NB4 (cell line): ENCODE measurements at regions not wholly inside any gene's neighbourhood (a gene's known extent, or its start where the extent isn't known, plus 50 kb on each side); places are given as distances from the start of the nearest gene placed in this dataset.

Experiments
- DNase-seq: peaks from one replicate; pipeline ENCODE4 v3.0.0; 2010; ENCODE audit warnings: low read depth
- H3K4me3 ChIP-seq: one replicate; pipeline ENCODE4 v1.5.1; 2011; ENCODE audit warnings: mild to moderate bottlenecking, low read depth, low read length, moderate library complexity
- MAX ChIP-seq: IDR thresholded peaks from 2 replicates; pipeline ENCODE4 v1.6.1; 2011; ENCODE audit warnings: low read depth, low read length
- MYC ChIP-seq: IDR thresholded peaks from 2 replicates; pipeline ENCODE4 v1.6.1; 2011; ENCODE audit warnings: low read depth, low read length
- POLR2A ChIP-seq: IDR thresholded peaks from 2 replicates; pipeline ENCODE4 v1.6.1; 2011; ENCODE audit warnings: mild to moderate bottlenecking; ENCODE audit not compliant: insufficient read length; ENCODE audit errors: extremely low read depth
- TF ChIP-seq, protein P1 (sequence below): IDR thresholded peaks from one replicate; pipeline ENCODE4 v1.5.1; 2012; ENCODE audit warnings: low read depth, low read length

DNA sequence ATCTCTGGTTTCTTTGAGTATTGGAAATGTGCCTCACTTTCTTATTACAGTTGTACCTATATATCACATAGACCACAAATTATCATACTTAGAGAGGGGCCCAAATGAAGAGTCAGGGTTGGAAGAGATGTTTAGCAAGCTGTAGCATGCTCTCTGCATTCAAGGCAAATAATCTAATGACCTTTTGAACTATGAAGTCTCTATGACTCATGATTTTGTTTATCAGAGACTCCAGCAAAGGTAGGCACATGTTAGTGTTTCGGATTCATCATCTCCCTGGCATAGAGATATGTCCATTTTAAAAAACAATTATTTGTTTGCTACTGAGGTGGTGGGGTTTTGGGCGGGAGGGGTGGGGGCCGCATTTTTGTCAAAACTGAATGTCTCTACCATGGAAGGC is 2000.1 kb downstream of the EFNA5 start:
- no peak for DNase-seq
- TF ChIP-seq POLR2A (no peak), MAX (no peak), MYC (no peak)
- TF ChIP-seq, protein P1, sequence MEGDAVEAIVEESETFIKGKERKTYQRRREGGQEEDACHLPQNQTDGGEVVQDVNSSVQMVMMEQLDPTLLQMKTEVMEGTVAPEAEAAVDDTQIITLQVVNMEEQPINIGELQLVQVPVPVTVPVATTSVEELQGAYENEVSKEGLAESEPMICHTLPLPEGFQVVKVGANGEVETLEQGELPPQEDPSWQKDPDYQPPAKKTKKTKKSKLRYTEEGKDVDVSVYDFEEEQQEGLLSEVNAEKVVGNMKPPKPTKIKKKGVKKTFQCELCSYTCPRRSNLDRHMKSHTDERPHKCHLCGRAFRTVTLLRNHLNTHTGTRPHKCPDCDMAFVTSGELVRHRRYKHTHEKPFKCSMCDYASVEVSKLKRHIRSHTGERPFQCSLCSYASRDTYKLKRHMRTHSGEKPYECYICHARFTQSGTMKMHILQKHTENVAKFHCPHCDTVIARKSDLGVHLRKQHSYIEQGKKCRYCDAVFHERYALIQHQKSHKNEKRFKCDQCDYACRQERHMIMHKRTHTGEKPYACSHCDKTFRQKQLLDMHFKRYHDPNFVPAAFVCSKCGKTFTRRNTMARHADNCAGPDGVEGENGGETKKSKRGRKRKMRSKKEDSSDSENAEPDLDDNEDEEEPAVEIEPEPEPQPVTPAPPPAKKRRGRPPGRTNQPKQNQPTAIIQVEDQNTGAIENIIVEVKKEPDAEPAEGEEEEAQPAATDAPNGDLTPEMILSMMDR = no peak
- H3K4me3 ChIP-seq = no peak overlapping the region

DNA sequence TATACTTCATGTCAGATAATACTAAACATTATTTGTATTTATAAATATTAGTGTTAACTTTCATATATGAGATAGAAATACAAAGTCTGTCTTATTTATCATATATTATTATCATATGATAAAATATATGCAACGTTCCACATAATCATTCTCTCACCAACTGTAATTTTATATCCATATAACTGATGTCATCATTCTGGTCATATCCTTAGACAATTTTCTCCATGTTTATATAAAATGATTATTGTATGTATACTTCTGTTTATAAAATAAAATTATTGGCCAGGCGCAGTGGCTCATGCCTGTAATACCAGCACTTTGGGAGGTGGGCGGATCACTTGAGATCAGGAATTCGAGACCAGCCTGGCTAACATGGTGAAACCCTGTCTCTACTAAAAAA is 2007.1 kb downstream of the EFNA5 start:
- H3K4me3 ChIP-seq = no peak overlapping the region
- TF ChIP-seq MAX = no peak
- DNase-seq = no peak

- DNase-seq = no peak
- no peak overlapping the region for H3K4me3 ChIP-seq
These were observed 2011.3 kb downstream of the EFNA5 start for GRCh38 chr5:105659396-105659795.

GRCh38 chr5:105640328-105640727 is 2030.4 kb downstream of the EFNA5 start:
- no peak for DNase-seq
- no peak for TF ChIP-seq MAX
- TF ChIP-seq, protein P1 = no peak
- no peak for TF ChIP-seq POLR2A
- no peak for TF ChIP-seq MYC
- no peak overlapping the region for H3K4me3 ChIP-seq

More at GRCh38 chr5:105659396-105659795, 2011.3 kb downstream of the EFNA5 start:
- TF ChIP-seq MAX = no peak
- TF ChIP-seq, protein P1 = no peak
- TF ChIP-seq POLR2A = no peak
- no peak for TF ChIP-seq MYC

GRCh38 chr5:105639511-105639910 is 2031.2 kb downstream of the EFNA5 start:
- DNase-seq = no peak
- H3K4me3 ChIP-seq = no peak overlapping the region
- no peak for TF ChIP-seq POLR2A
- TF ChIP-seq MAX = no peak
- no peak for TF ChIP-seq MYC
- TF ChIP-seq, protein P1 = no peak

- no peak overlapping the region for H3K4me3 ChIP-seq
- no peak for DNase-seq
- TF ChIP-seq MAX (no peak), MYC (no peak), POLR2A (no peak)
- TF ChIP-seq, protein P1 = no peak
These were observed 2031.7 kb downstream of the EFNA5 start for GRCh38 chr5:105639068-105639467.
